ENCODE measurements at regions not wholly inside any gene's neighbourhood (a gene's known extent, or its start where the extent isn't known, plus 50 kb on each side); places are given as distances from the start of the nearest gene placed in this dataset.
"Not testable (repeated sequence)": the region's sequence is repeated elsewhere in the genome, so short reads cannot be mapped to it uniquely, and the experiment has no call there.

DNA sequence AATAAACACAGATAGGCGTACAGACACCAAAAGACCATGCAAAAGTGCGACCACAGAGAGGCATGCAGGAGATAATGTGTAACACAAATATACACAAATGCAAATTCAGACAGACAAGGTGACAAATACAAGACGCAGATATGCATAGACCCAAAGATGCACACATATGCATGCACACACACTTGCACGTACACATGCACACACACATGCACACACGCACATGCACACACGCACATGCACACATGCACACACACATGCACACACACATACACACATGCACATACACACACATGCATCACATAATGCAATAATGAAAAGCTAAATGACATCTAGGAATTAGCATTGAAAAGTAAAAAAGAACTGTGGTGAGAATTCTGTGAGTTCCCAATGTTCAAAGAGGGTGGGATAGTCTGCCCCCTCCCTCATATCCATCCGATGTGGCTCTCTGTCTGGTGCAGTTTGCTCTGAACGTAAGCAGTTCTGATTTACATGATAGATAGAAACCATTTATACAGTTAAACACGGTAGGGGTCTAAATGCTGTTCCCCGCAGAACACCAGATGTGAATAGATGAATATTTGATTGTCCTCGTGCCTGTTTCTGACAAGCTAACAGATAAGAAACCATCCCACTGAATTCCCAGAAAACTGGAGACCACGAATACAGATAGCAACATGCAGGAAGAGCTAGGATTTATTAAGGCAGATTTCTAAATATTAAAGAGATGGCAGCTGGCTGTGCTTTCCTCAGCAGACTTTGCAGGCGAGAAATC, 186.1 kb downstream of the TMEM114 start:
- no peak for DNase-seq
- H3K27me3 Mint-ChIP-seq, result no peaks in the 10 kb centered on the region
- H3K27ac Mint-ChIP-seq, result no peak overlapping the region
- no peaks in the 10 kb centered on the region for H3K4me1 Mint-ChIP-seq
- no peak overlapping the region for H3K4me3 Mint-ChIP-seq
- CTCF ChIA-PET, result no interaction called here
- H3K9me3 Mint-ChIP-seq, result peaks cover 9% of the 10 kb centered on the region
- H3K36me3 Mint-ChIP-seq, result no peaks in the 10 kb centered on the region

GRCh38 chr16:8402981-8403843, 187.1 kb downstream of the TMEM114 start:
- H3K4me3 Mint-ChIP-seq, result no peak overlapping the region
- H3K27me3 Mint-ChIP-seq, result no peaks in the 10 kb centered on the region
- no peak overlapping the region for H3K27ac Mint-ChIP-seq
- no peaks in the 10 kb centered on the region for H3K36me3 Mint-ChIP-seq
- CTCF ChIA-PET, result no interaction called here
- H3K4me1 Mint-ChIP-seq, result no peaks in the 10 kb centered on the region
- DNase-seq, result no peak
- peaks cover 6% of the 10 kb centered on the region for H3K9me3 Mint-ChIP-seq

DNA sequence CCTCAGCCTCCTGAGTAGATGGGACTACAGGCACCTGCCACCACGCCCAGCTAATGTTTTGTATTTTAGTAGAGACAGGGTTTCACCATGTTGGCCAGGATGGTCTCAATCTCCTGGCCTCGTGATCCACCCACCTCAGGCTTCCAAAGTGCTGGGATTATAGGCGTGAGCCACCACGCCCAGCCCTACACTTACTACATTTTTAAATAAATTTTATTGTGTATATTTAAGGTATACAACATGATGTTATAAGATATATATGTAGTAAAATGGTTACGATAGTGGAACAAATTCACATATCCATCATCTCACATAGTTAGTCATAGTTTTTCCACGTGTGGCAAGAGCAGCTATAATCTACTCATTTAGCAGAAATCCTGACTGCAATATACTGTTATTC, 189.6 kb downstream of the TMEM114 start:
- not testable (repeated sequence) for H3K9me3 Mint-ChIP-seq, H3K4me3 Mint-ChIP-seq, H3K36me3 Mint-ChIP-seq, H3K27ac Mint-ChIP-seq, H3K27me3 Mint-ChIP-seq, H3K4me1 Mint-ChIP-seq, DNase-seq
- CTCF ChIA-PET, result interaction anchor here (1.1 kb wide), 1 partner anchor 15 kb away, joined by 3 read pairs; no protein-coding TSS in a partner anchor

- CTCF ChIA-PET, result no interaction called here
- H3K27ac Mint-ChIP-seq, result no peak overlapping the region
Observed at GRCh38 chr16:8398548-8398947, 191.8 kb downstream of the TMEM114 start.

GRCh38 chr16:8397223-8397622, 193.1 kb downstream of the TMEM114 start:
- Mint-ChIP-seq H3K27ac (no peak overlapping the region), H3K27me3 (no peaks in the 10 kb centered on the region), H3K9me3 (peaks cover 9% of the 10 kb centered on the region), H3K36me3 (no peaks in the 10 kb centered on the region), H3K4me3 (no peak overlapping the region), H3K4me1 (no peaks in the 10 kb centered on the region)
- CTCF ChIA-PET, result no interaction called here
- DNase-seq, result no peak

More at GRCh38 chr16:8398548-8398947, 191.8 kb downstream of the TMEM114 start:
- no peak overlapping the region for H3K4me3 Mint-ChIP-seq
- no peaks in the 10 kb centered on the region for H3K36me3 Mint-ChIP-seq
- H3K27me3 Mint-ChIP-seq, result no peaks in the 10 kb centered on the region
- H3K9me3 Mint-ChIP-seq, result peaks cover 9% of the 10 kb centered on the region
- H3K4me1 Mint-ChIP-seq, result no peaks in the 10 kb centered on the region
- no peak for DNase-seq

- CTCF ChIA-PET, result no interaction called here
- Mint-ChIP-seq H3K4me1 (no peaks in the 10 kb centered on the region), H3K9me3 (peaks cover 8% of the 10 kb centered on the region), H3K27ac (no peak overlapping the region), H3K36me3 (no peaks in the 10 kb centered on the region), H3K27me3 (no peaks in the 10 kb centered on the region), H3K4me3 (no peak overlapping the region)
- DNase-seq, result no peak
Observed at GRCh38 chr16:8396463-8396862, 193.8 kb downstream of the TMEM114 start.

DNA sequence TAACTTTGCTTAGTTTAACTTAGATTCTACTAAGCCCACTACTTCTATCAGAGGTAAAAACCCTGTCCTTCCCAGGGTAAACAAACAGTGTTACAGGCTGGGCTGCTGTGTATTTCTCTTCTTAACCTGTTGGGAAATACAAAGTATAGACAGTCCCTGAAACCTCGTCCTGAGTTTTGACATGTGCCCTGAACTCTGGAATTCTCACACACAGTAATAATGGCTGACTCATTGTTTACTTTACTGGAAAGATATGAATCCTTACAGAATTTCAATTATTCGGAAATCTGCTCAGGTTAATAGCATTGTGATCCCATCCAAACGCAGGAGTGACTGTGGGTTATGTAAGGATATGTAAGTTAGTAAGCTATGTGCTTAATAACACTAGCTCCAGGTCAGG, 199.1 kb downstream of the TMEM114 start:
- CTCF ChIA-PET, result no interaction called here
- Mint-ChIP-seq H3K9me3 (peaks cover 7% of the 10 kb centered on the region), H3K27ac (no peak overlapping the region), H3K4me1 (no peaks in the 10 kb centered on the region), H3K4me3 (no peak overlapping the region), H3K36me3 (no peaks in the 10 kb centered on the region), H3K27me3 (no peaks in the 10 kb centered on the region)
- no peak for DNase-seq

DNA sequence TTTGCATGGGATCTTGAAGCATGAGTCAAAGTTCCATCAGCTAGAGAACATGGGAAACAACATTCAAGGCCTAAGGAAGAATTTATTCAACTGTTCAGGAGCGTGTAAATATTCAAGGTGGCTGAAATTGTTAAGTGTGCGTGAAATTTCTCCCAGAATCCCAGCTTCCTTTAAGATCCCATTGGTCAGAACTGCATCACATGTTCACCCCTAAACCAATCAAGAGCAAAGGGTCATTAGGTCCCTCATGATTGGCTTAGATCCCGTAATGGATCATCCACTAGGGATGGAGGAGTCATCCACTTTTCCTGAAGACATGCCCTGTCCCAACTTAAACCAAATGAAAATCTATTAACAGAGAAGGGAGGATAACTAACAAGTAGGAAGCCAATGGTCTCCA, 201.6 kb downstream of the TMEM114 start:
- H3K4me1 Mint-ChIP-seq, result no peaks in the 10 kb centered on the region
- CTCF ChIA-PET, result no interaction called here

DNA sequence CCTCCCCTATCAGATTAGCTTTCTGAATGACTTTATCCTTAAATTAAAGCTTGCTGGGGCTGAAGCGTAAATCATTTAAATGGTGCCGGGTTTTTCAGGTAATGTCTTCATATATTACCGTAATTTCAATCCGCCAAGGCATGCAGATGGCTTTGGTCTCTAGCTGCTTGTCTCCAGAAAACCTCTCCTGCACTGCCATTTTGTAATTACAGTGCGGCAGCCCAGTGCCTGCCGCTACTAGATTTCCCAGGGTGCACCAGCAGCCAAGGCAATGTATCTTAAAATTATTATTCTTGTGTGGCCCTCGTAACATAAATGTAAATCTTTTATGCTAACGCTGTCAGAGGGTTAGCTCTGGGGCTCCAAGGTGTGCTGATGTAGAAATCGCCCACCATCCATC, 208.5 kb downstream of the TMEM114 start:
- Mint-ChIP-seq H3K9me3 (peaks cover 15% of the 10 kb centered on the region), H3K36me3 (no peaks in the 10 kb centered on the region), H3K27ac (no peak overlapping the region), H3K4me3 (no peak overlapping the region), H3K27me3 (no peaks in the 10 kb centered on the region), H3K4me1 (no peaks in the 10 kb centered on the region)
- no peak for DNase-seq
- CTCF ChIA-PET, result no interaction called here

More for the DNA sequence above, 201.6 kb downstream of the TMEM114 start:
- peaks cover 2% of the 10 kb centered on the region for H3K9me3 Mint-ChIP-seq
- no peak overlapping the region for H3K27ac Mint-ChIP-seq
- no peak for DNase-seq
- H3K27me3 Mint-ChIP-seq, result no peaks in the 10 kb centered on the region
- no peaks in the 10 kb centered on the region for H3K36me3 Mint-ChIP-seq
- H3K4me3 Mint-ChIP-seq, result no peak overlapping the region

- Mint-ChIP-seq H3K4me1 (no peaks in the 10 kb centered on the region), H3K36me3 (no peaks in the 10 kb centered on the region), H3K9me3 (peaks cover 15% of the 10 kb centered on the region), H3K4me3 (no peak overlapping the region), H3K27ac (no peak overlapping the region), H3K27me3 (no peaks in the 10 kb centered on the region)
- CTCF ChIA-PET, result no interaction called here
- no peak for DNase-seq
Observed at GRCh38 chr16:8380311-8380710, 210.0 kb downstream of the TMEM114 start.

- H3K27ac Mint-ChIP-seq, result no peak overlapping the region
- peaks cover 16% of the 10 kb centered on the region for H3K9me3 Mint-ChIP-seq
- H3K27me3 Mint-ChIP-seq, result no peaks in the 10 kb centered on the region
- CTCF ChIA-PET, result no interaction called here
- H3K4me1 Mint-ChIP-seq, result no peaks in the 10 kb centered on the region
- no peaks in the 10 kb centered on the region for H3K36me3 Mint-ChIP-seq
- DNase-seq, result no peak
- no peak overlapping the region for H3K4me3 Mint-ChIP-seq
Observed at GRCh38 chr16:8377864-8378263, 212.4 kb downstream of the TMEM114 start.

- no peaks in the 10 kb centered on the region for H3K27me3 Mint-ChIP-seq
- DNase-seq, result no peak
- H3K4me3 Mint-ChIP-seq, result no peak overlapping the region
- peaks cover 24% of the 10 kb centered on the region for H3K9me3 Mint-ChIP-seq
- CTCF ChIA-PET, result no interaction called here
- H3K36me3 Mint-ChIP-seq, result no peaks in the 10 kb centered on the region
- no peaks in the 10 kb centered on the region for H3K4me1 Mint-ChIP-seq
- H3K27ac Mint-ChIP-seq, result no peak overlapping the region
Observed at GRCh38 chr16:8376858-8377257, 213.5 kb downstream of the TMEM114 start.

DNA sequence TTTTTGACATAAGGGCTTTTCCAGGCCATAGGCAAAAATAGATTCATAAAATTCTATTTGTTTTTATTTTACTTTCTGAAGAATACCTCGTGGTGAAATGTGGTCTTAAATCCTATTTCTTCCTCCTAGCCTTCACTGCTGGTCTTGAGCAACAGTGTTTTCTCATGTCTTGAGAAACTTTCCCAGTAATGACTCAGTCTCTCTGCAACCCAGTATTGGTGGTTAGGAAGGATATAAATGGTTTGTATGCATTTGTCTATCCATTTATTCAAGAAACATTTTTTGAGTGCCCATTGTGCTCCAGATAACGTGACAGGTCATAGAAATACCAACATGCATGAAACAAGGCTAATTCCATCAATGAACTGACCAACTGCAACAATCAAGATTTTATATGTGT, 213.9 kb downstream of the TMEM114 start:
- CTCF ChIA-PET, result no interaction called here
- Mint-ChIP-seq H3K36me3 (no peaks in the 10 kb centered on the region), H3K27ac (no peak overlapping the region), H3K9me3 (peaks cover 24% of the 10 kb centered on the region), H3K27me3 (no peaks in the 10 kb centered on the region), H3K4me3 (no peak overlapping the region), H3K4me1 (no peaks in the 10 kb centered on the region)
- DNase-seq, result no peak

DNA sequence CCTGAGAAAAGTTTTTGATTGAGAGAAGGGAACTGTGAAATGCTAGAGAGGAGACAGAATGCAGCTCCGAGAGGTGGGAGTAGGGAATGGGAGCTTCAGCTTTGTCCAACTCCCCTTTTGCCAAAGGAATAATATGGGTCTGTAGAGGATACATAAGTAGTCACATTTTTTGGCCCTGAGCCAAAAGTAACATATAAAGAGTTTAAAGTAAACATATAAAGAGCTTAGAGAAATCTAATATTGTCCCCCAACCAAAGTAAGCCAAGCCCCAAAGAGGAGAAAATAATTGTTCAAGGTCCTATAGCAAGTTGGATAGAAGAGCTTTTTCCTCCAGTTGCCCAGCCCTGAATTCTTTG, 215.1 kb downstream of the TMEM114 start:
- H3K27ac Mint-ChIP-seq, result no peak overlapping the region
- CTCF ChIA-PET, result no interaction called here

GRCh38 chr16:8374586-8375231, 215.6 kb downstream of the TMEM114 start:
- CTCF ChIA-PET, result no interaction called here
- no peaks in the 10 kb centered on the region for H3K27me3 Mint-ChIP-seq
- no peak overlapping the region for H3K27ac Mint-ChIP-seq
- no peaks in the 10 kb centered on the region for H3K4me1 Mint-ChIP-seq
- peaks cover 19% of the 10 kb centered on the region for H3K9me3 Mint-ChIP-seq
- DNase-seq, result no peak
- H3K4me3 Mint-ChIP-seq, result no peak overlapping the region
- H3K36me3 Mint-ChIP-seq, result no peaks in the 10 kb centered on the region

More for the DNA sequence above, 215.1 kb downstream of the TMEM114 start:
- no peaks in the 10 kb centered on the region for H3K27me3 Mint-ChIP-seq
- H3K4me1 Mint-ChIP-seq, result no peaks in the 10 kb centered on the region
- peaks cover 21% of the 10 kb centered on the region for H3K9me3 Mint-ChIP-seq
- no peaks in the 10 kb centered on the region for H3K36me3 Mint-ChIP-seq
- no peak for DNase-seq
- H3K4me3 Mint-ChIP-seq, result no peak overlapping the region

Data from activated naive CD4-positive, alpha-beta T cell treated with anti-CD3 and anti-CD28 coated beads, Interleukin-2, amount 10 ng/mL, durations not matched to agents 7 days and 5 days (primary cell).